ENCODE measurements at regions not wholly inside any gene's neighbourhood (a gene's known extent, or its start where the extent isn't known, plus 50 kb on each side); places are given as distances from the start of the nearest gene placed in this dataset.
A peak's percentile ranks its signal among the peaks of the same experiment; 100 is the strongest.
"Not testable (repeated sequence)": the region's sequence is repeated elsewhere in the genome, so short reads cannot be mapped to it uniquely, and the experiment has no call there.

GRCh38 chr1:73766786-73767348 lies 431.1 kb downstream of the LRRIQ3 start:
- no peak for DNase-seq

- no peak for DNase-seq
Measured at GRCh38 chr1:73765551-73766233, 432.3 kb downstream of the LRRIQ3 start.

- no peak for DNase-seq
Measured at GRCh38 chr1:73761559-73761958, 436.4 kb downstream of the LRRIQ3 start.

- no peak for DNase-seq
Measured at GRCh38 chr1:73759011-73759410, 439.0 kb downstream of the LRRIQ3 start.

GRCh38 chr1:73756817-73757216 lies 441.2 kb downstream of the LRRIQ3 start:
- no peak for DNase-seq

GRCh38 chr1:73755649-73756048 lies 442.3 kb downstream of the LRRIQ3 start:
- DNase-seq = no peak

GRCh38 chr1:73749996-73750395 lies 448.0 kb downstream of the LRRIQ3 start:
- no peak for DNase-seq

GRCh38 chr1:73744985-73745384 lies 453.0 kb downstream of the LRRIQ3 start:
- no peak for DNase-seq

GRCh38 chr1:73736125-73736524 lies 461.9 kb downstream of the LRRIQ3 start:
- no peak for DNase-seq

- no peak for DNase-seq
Measured at GRCh38 chr1:73727036-73727435, 470.9 kb downstream of the LRRIQ3 start.

GRCh38 chr1:73722055-73722454 lies 475.9 kb downstream of the LRRIQ3 start:
- no peak for DNase-seq

GRCh38 chr1:73717976-73718375 lies 480.0 kb downstream of the LRRIQ3 start:
- DNase-seq = no peak

GRCh38 chr1:73711089-73711488 lies 486.9 kb downstream of the LRRIQ3 start:
- DNase-seq = no peak

GRCh38 chr1:73701826-73702225 lies 496.1 kb downstream of the LRRIQ3 start:
- DNase-seq = no peak

- no peak for DNase-seq
Measured at GRCh38 chr1:73676186-73676585, 521.8 kb downstream of the LRRIQ3 start.

GRCh38 chr1:73674945-73675561 lies 522.9 kb downstream of the LRRIQ3 start:
- DNase-seq = peak; percentile 49

- no peak for DNase-seq
Measured at GRCh38 chr1:73673971-73674370, 524.0 kb downstream of the LRRIQ3 start.

- DNase-seq = no peak
Measured at GRCh38 chr1:73671530-73671929, 526.4 kb downstream of the LRRIQ3 start.

GRCh38 chr1:73667959-73668358 lies 530.0 kb downstream of the LRRIQ3 start:
- not testable (repeated sequence) for DNase-seq

- no peak for DNase-seq
Measured at GRCh38 chr1:73662526-73662925, 535.5 kb downstream of the LRRIQ3 start.

GRCh38 chr1:73659136-73659535 lies 538.8 kb downstream of the LRRIQ3 start:
- DNase-seq = no peak

GRCh38 chr1:73654714-73655113 lies 543.3 kb downstream of the LRRIQ3 start:
- DNase-seq = no peak

GRCh38 chr1:73644198-73644597 lies 553.8 kb downstream of the LRRIQ3 start:
- DNase-seq = no peak

- DNase-seq = no peak
Measured at GRCh38 chr1:73639494-73639893, 558.5 kb downstream of the LRRIQ3 start.

GRCh38 chr1:73637264-73637663 lies 560.7 kb downstream of the LRRIQ3 start:
- DNase-seq = no peak
